HL-60 (cell line): ENCODE measurements at regions not wholly inside any gene's neighbourhood (a gene's known extent, or its start where the extent isn't known, plus 50 kb on each side); places are given as distances from the start of the nearest gene placed in this dataset.

Source experiments
- DNase-seq, 2 experiments: peaks; one replicate each; pipeline ENCODE4 v3.0.0-alpha.2; 2010 to 2020; ENCODE audit warnings: low read depth in 1 of 2, low spot score in 1 of 2
- H3K27ac ChIP-seq: fragments of 250-450 bp; sonication (Bioruptor Pico); replicated peaks from 2 replicates; pipeline ENCODE4 v1.5.1; 2020; ENCODE audit warnings: mild to moderate bottlenecking, moderate library complexity
- H3K27me3 ChIP-seq: fragments of 250-450 bp; sonication (Bioruptor Pico); 2 replicates; pipeline ENCODE4 v1.5.1; 2021; ENCODE audit warnings: mild to moderate bottlenecking, moderate library complexity; ENCODE audit not compliant: insufficient read depth, poor library complexity, severe bottlenecking
- H3K4me3 ChIP-seq: replicated peaks from 2 replicates; pipeline ENCODE4 v1.5.1; 2011; ENCODE audit warnings: mild to moderate bottlenecking, control low read depth, low read length; ENCODE audit not compliant: insufficient read depth
- CTCF ChIP-seq: IDR thresholded peaks from one replicate; pipeline ENCODE4 v1.5.1; 2011; ENCODE audit warnings: low read length, control low read depth, inconsistent platforms; ENCODE audit not compliant: insufficient read depth
- GABPA ChIP-seq: IDR thresholded peaks from 2 replicates; pipeline ENCODE4 v1.6.1; 2012; ENCODE audit warnings: low read depth
- POLR2AphosphoS5 ChIP-seq: IDR thresholded peaks from 2 replicates; pipeline ENCODE4 v1.6.1; 2012; ENCODE audit warnings: low read depth
- REST ChIP-seq: IDR thresholded peaks from 2 replicates; pipeline ENCODE4 v1.6.1; 2012; ENCODE audit warnings: low read depth; ENCODE audit not compliant: insufficient replicate concordance
- SPI1 ChIP-seq: IDR thresholded peaks from 2 replicates; pipeline ENCODE4 v1.6.1; 2012; ENCODE audit warnings: low read depth, mild to moderate bottlenecking, borderline replicate concordance

- Histone ChIP-seq H3K27ac (no peak overlapping the region), H3K4me3 (no peak overlapping the region), H3K27me3 (no peaks in the 10 kb centered on the region)
- TF ChIP-seq GABPA (no peak), CTCF (no peak), REST (no peak), SPI1 (no peak), POLR2AphosphoS5 (no peak)
- no peak for DNase-seq
Measured at GRCh38 chr1:239197871-239198270, 188.5 kb upstream of the CHRM3 start.

- TF ChIP-seq CTCF (no peak), SPI1 (no peak), GABPA (no peak), REST (no peak), POLR2AphosphoS5 (no peak)
- DNase-seq = no peak
- no peaks in the 10 kb centered on the region for H3K27me3 ChIP-seq
- H3K4me3 ChIP-seq = no peak overlapping the region
- no peak overlapping the region for H3K27ac ChIP-seq
Measured at GRCh38 chr1:239189998-239190512, 196.3 kb upstream of the CHRM3 start.

GRCh38 chr1:239186487-239186886 lies 199.9 kb upstream of the CHRM3 start:
- Histone ChIP-seq H3K27ac (no peak overlapping the region), H3K4me3 (no peak overlapping the region), H3K27me3 (no peaks in the 10 kb centered on the region)
- TF ChIP-seq POLR2AphosphoS5 (no peak), REST (no peak), CTCF (no peak), SPI1 (no peak), GABPA (no peak)
- no peak for DNase-seq
